ENCODE measurements at regions not wholly inside any gene's neighbourhood (a gene's known extent, or its start where the extent isn't known, plus 50 kb on each side); places are given as distances from the start of the nearest gene placed in this dataset.
"Not testable (repeated sequence)": the region's sequence is repeated elsewhere in the genome, so short reads cannot be mapped to it uniquely, and the experiment has no call there.

- Histone ChIP-seq H3K27ac (no peak overlapping the region), H3K27me3 (no peaks in the 10 kb centered on the region), H3K9me3 (replicated peaks) (no peaks in the 10 kb centered on the region; the same call in 1 of the 2 replicates), H3K4me1 (peaks cover 18% of the 10 kb centered on the region), H3K36me3 (no peaks in the 10 kb centered on the region), H3K4me3 (no peak overlapping the region)
- no peak for DNase-seq
These were observed 141.0 kb upstream of the BNIP2 start for GRCh38 chr15:59830098-59830497.

DNA sequence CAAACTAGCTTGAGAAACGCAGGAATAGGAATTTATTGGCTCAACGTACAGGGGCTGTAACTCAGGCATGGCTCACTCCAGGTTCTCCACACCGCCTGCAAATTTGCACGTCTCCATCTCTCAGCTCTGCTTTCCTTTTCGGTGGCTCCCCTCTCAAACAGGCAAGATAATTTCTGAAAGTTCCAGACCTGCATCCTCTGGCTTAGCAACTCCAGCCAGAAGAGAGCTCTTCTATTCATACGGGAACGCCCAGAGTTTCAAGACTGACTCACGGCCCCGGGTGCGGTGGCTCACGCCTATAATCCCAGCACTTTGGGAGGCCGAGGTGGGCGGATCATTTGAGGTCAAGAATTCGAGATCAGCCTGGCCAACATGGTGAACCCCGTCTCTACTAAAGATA lies 139.7 kb upstream of the BNIP2 start:
- H3K36me3 ChIP-seq, result no peaks in the 10 kb centered on the region
- H3K27ac ChIP-seq, result no peak overlapping the region
- DNase-seq, result no peak
- no peak overlapping the region for H3K4me3 ChIP-seq
- no peaks in the 10 kb centered on the region for H3K27me3 ChIP-seq
- peaks cover under 1% of the 10 kb centered on the region; the same call in 1 of the 2 replicates for H3K9me3 ChIP-seq (replicated peaks)
- H3K4me1 ChIP-seq, result peaks cover 18% of the 10 kb centered on the region

GRCh38 chr15:59828263-59828662 lies 139.1 kb upstream of the BNIP2 start:
- Histone ChIP-seq H3K4me1 (peaks cover 18% of the 10 kb centered on the region), H3K27me3 (no peaks in the 10 kb centered on the region), H3K27ac (no peak overlapping the region), H3K36me3 (no peaks in the 10 kb centered on the region), H3K4me3 (no peak overlapping the region), H3K9me3 (replicated peaks) (peaks cover 6% of the 10 kb centered on the region; the same call in 1 of the 2 replicates)
- DNase-seq, result no peak

GRCh38 chr15:59825901-59826300 lies 136.8 kb upstream of the BNIP2 start:
- Histone ChIP-seq H3K36me3 (no peaks in the 10 kb centered on the region), H3K4me1 (peaks cover 18% of the 10 kb centered on the region), H3K9me3 (replicated peaks) (peaks cover 6% of the 10 kb centered on the region; the same call in 1 of the 2 replicates), H3K27me3 (no peaks in the 10 kb centered on the region), H3K27ac (no peak overlapping the region), H3K4me3 (no peak overlapping the region)
- DNase-seq, result peak in 1 of 2 experiments; percentile 37

- Histone ChIP-seq H3K36me3 (no peaks in the 10 kb centered on the region), H3K27ac (no peak overlapping the region), H3K9me3 (replicated peaks) (peaks cover 6% of the 10 kb centered on the region; the same call in 1 of the 2 replicates), H3K4me3 (no peak overlapping the region), H3K4me1 (peaks cover 21% of the 10 kb centered on the region), H3K27me3 (no peaks in the 10 kb centered on the region)
- no peak for DNase-seq
These were observed 132.2 kb upstream of the BNIP2 start for GRCh38 chr15:59821286-59821685.

GRCh38 chr15:59819092-59819491 lies 130.0 kb upstream of the BNIP2 start:
- Histone ChIP-seq H3K9me3 (replicated peaks) (0 out of 2 replicates have a peak, but pooled peaks cover 6% of the 10 kb centered on the region), H3K4me3 (0 out of 2 replicates have a peak overlapping the region, but pooled peaks have one; percentile 19), H3K4me1 (peaks cover 15% of the 10 kb centered on the region), H3K27me3 (no peaks in the 10 kb centered on the region), H3K27ac (peak overlapping the region; percentile 20; the same call in 1 of the 2 replicates), H3K36me3 (no peaks in the 10 kb centered on the region)
- peak; percentile 35 to 65 for DNase-seq

- 0 out of 2 replicates have a peak, but pooled peaks cover under 1% of the 10 kb centered on the region for H3K9me3 ChIP-seq (replicated peaks)
- peak in 1 of 2 experiments; percentile 47 for DNase-seq
- H3K36me3 ChIP-seq, result no peaks in the 10 kb centered on the region
- peak overlapping the region; percentile 20 for H3K27ac ChIP-seq
- H3K4me1 ChIP-seq, result peaks cover 15% of the 10 kb centered on the region
- H3K4me3 ChIP-seq, result no peak overlapping the region
- no peaks in the 10 kb centered on the region for H3K27me3 ChIP-seq
These were observed 129.2 kb upstream of the BNIP2 start for GRCh38 chr15:59818336-59818735.

- Histone ChIP-seq H3K27me3 (no peaks in the 10 kb centered on the region), H3K27ac (peak overlapping the region; percentile 20), H3K9me3 (replicated peaks) (no peaks in the 10 kb centered on the region), H3K4me3 (no peak overlapping the region), H3K36me3 (no peaks in the 10 kb centered on the region), H3K4me1 (peaks cover 15% of the 10 kb centered on the region)
- DNase-seq, result peak; percentile 40 to 73
These were observed 128.7 kb upstream of the BNIP2 start for GRCh38 chr15:59817834-59818233.

DNA sequence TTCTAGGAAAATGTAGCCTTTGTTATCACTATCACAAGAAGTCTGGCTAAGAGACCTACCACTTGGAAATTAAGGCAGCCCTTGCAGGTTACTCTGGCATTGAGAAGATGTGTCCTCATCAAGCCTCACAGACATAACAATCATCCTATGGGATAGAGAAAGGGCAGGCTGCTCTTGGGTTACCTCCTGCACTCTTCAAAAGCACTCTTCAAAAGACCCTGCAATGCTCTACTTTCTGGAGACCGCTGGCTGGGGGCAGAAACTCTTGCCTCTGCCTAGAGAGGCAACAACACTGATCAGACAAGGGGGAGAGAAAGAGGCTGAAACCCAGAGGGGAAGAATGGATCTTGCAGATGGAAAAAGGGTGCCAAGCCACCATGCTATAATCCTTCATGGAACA lies 127.9 kb upstream of the BNIP2 start:
- H3K4me3 ChIP-seq, result no peak overlapping the region
- no peaks in the 10 kb centered on the region for H3K27me3 ChIP-seq
- no peak for DNase-seq
- no peak overlapping the region for H3K27ac ChIP-seq
- H3K4me1 ChIP-seq, result peaks cover 15% of the 10 kb centered on the region
- no peaks in the 10 kb centered on the region for H3K36me3 ChIP-seq
- no peaks in the 10 kb centered on the region for H3K9me3 ChIP-seq (replicated peaks)

DNA sequence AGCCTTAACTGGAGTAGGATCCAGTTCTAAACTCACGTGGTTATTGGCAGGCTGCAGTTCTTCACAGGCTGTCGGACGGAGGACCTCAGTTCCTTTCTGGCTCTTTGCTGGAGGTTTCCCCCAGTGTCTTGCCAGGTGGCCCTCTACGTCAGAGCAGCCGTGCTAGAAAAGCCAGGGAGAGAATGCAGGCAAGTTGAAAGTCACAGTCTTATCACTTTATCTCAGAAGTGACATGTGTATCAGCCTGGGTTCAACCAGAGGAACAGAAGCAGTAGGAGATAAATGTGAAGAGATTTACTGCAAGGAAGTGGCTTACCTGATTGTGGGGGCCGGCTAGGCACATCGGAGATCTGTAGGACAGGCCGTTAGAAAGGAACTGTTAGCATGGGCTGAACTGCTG lies 125.3 kb upstream of the BNIP2 start:
- Histone ChIP-seq H3K27me3 (no peaks in the 10 kb centered on the region), H3K4me1 (peaks cover 15% of the 10 kb centered on the region), H3K4me3 (no peak overlapping the region), H3K36me3 (no peaks in the 10 kb centered on the region), H3K27ac (no peak overlapping the region), H3K9me3 (replicated peaks) (no peaks in the 10 kb centered on the region)
- no peak for DNase-seq

DNA sequence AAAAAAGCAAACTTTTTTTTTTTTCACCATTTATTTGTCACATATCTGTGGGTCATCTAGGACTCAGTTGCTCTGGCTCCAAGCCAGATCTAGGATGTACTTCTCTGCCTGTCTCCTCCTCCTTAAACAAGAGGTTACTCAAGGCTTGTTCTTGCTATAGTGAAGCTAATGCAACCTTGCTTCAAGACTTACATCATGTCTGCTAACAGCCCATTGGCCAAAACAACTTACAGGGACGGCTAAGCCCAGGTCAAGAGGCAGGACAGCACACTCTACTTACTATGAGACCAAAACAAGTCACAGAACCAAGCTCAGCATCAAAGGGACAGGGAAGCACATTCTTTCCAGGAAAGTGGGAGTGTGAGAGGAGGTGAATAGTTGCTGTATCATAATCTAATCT lies 123.8 kb upstream of the BNIP2 start:
- no peaks in the 10 kb centered on the region for H3K9me3 ChIP-seq (replicated peaks)
- H3K36me3 ChIP-seq, result no peaks in the 10 kb centered on the region
- no peak overlapping the region for H3K27ac ChIP-seq
- no peak overlapping the region for H3K4me3 ChIP-seq
- DNase-seq, result no peak
- H3K27me3 ChIP-seq, result no peaks in the 10 kb centered on the region
- peaks cover 7% of the 10 kb centered on the region for H3K4me1 ChIP-seq

DNA sequence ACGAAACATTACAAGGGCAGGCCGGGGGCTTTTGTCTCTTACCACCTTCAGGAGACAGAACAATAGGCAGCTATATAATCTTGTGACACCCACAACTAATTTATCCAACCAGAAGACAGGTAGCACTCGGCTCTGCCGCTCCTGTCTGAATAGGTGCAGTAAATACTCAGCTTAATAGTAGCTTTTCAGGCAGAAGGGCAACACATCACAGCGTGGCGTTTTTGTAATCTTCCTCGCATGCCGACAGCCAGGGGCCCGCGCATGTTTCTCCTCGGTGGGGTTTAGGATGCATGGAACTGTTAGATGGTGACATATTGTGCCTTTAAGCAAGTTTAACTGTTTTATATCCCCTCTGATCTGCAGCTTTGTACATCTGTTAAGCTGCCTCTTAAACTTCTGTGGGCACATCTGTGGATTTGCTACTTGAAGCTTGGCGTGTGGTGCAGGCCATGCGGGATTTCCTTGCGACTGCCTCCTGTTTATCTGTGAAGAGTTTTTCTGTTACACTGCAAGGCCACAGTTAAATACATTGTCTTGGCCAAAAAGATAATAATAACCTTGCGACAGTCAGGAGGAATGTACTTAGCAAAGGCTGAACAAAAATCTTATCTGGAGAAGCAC lies 123.2 kb upstream of the BNIP2 start:
- no peaks in the 10 kb centered on the region for H3K27me3 ChIP-seq
- no peaks in the 10 kb centered on the region for H3K36me3 ChIP-seq
- H3K4me1 ChIP-seq, result peaks cover 1% of the 10 kb centered on the region
- H3K9me3 ChIP-seq (replicated peaks), result no peaks in the 10 kb centered on the region
- no peak for DNase-seq
- no peak overlapping the region for H3K27ac ChIP-seq
- no peak overlapping the region for H3K4me3 ChIP-seq

GRCh38 chr15:59803293-59803966 lies 114.3 kb upstream of the BNIP2 start:
- not testable (repeated sequence) for H3K4me3 ChIP-seq; DNase-seq; H3K27me3 ChIP-seq; H3K27ac ChIP-seq; H3K4me1 ChIP-seq; H3K9me3 ChIP-seq (replicated peaks); H3K36me3 ChIP-seq

- no peak overlapping the region for H3K27ac ChIP-seq
- H3K4me3 ChIP-seq, result no peak overlapping the region
- no peaks in the 10 kb centered on the region for H3K36me3 ChIP-seq
- no peak for DNase-seq
- H3K9me3 ChIP-seq (replicated peaks), result no peaks in the 10 kb centered on the region
- no peaks in the 10 kb centered on the region for H3K4me1 ChIP-seq
- 0 out of 2 replicates have a peak, but pooled peaks cover 4% of the 10 kb centered on the region for H3K27me3 ChIP-seq
These were observed 112.5 kb upstream of the BNIP2 start for GRCh38 chr15:59801649-59802048.

DNA sequence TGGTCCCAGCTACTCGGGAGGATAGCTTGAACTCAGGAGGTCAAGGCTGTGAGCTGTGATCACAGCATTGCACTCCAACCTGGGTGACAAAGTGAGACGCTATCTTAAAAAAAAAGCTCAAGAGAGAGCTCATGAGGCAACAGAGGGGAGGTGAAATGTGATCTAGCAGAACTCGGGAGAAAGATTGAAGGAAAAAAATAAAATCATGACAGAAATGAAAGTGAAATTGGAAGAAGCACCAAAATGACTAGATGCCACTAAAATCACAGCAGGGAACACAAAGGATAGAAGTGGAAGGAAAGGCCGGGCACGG lies 109.4 kb upstream of the BNIP2 start:
- no peak for DNase-seq
- Histone ChIP-seq H3K27ac (no peak overlapping the region), H3K4me1 (no peaks in the 10 kb centered on the region), H3K4me3 (no peak overlapping the region), H3K36me3 (no peaks in the 10 kb centered on the region), H3K9me3 (replicated peaks) (no peaks in the 10 kb centered on the region), H3K27me3 (0 out of 2 replicates have a peak, but pooled peaks cover 4% of the 10 kb centered on the region)

Data from SJCRH30 (cell line).